ES-I3 (cell line): ENCODE measurements at regions not wholly inside any gene's neighbourhood (a gene's known extent, or its start where the extent isn't known, plus 50 kb on each side); places are given as distances from the start of the nearest gene placed in this dataset.
"Not testable (repeated sequence)": the region's sequence is repeated elsewhere in the genome, so short reads cannot be mapped to it uniquely, and the experiment has no call there.

Experiments used
- H3K36me3 ChIP-seq: 2 replicates; pipeline ENCODE4 v1.6.1; 2013; ENCODE audit warnings: mild to moderate bottlenecking, low read length, control low read depth, moderate library complexity; ENCODE audit not compliant: insufficient read depth
- H3K4me1 ChIP-seq: 2 replicates; pipeline ENCODE4 v1.6.1; 2013; ENCODE audit warnings: mild to moderate bottlenecking, control low read depth, low read length; ENCODE audit not compliant: insufficient read depth
- H3K9ac ChIP-seq: 2 replicates; pipeline ENCODE4 v1.6.1; 2013; ENCODE audit warnings: low read depth, mild to moderate bottlenecking, low read length, moderate library complexity
- H3K9me3 ChIP-seq: 2 replicates; pipeline ENCODE4 v1.6.1; 2013; ENCODE audit warnings: mild to moderate bottlenecking, low read length, moderate library complexity; ENCODE audit not compliant: control insufficient read depth, insufficient read depth

GRCh38 chr5:92864591-92864990 is 716.4 kb downstream of the NR2F1-AS1 start:
- Histone ChIP-seq H3K36me3 (no peaks in the 10 kb centered on the region), H3K9ac (no peak overlapping the region), H3K9me3 (no peaks in the 10 kb centered on the region), H3K4me1 (no peaks in the 10 kb centered on the region)

GRCh38 chr5:92863666-92864065 is 717.4 kb downstream of the NR2F1-AS1 start:
- H3K9ac ChIP-seq = no peak overlapping the region
- H3K4me1 ChIP-seq = no peaks in the 10 kb centered on the region
- H3K9me3 ChIP-seq = no peaks in the 10 kb centered on the region
- no peaks in the 10 kb centered on the region for H3K36me3 ChIP-seq

- Histone ChIP-seq H3K4me1 (no peaks in the 10 kb centered on the region), H3K9me3 (no peaks in the 10 kb centered on the region), H3K36me3 (no peaks in the 10 kb centered on the region), H3K9ac (no peak overlapping the region)
Observed at GRCh38 chr5:92861531-92862285, 719.3 kb downstream of the NR2F1-AS1 start.

GRCh38 chr5:92860061-92860460 is 721.0 kb downstream of the NR2F1-AS1 start:
- H3K9ac ChIP-seq = no peak overlapping the region
- no peaks in the 10 kb centered on the region for H3K36me3 ChIP-seq
- no peaks in the 10 kb centered on the region for H3K9me3 ChIP-seq
- H3K4me1 ChIP-seq = no peaks in the 10 kb centered on the region

GRCh38 chr5:92852219-92852618 is 728.8 kb downstream of the NR2F1-AS1 start:
- Histone ChIP-seq H3K9ac (no peak overlapping the region), H3K36me3 (no peaks in the 10 kb centered on the region), H3K4me1 (no peaks in the 10 kb centered on the region), H3K9me3 (no peaks in the 10 kb centered on the region)

- no peaks in the 10 kb centered on the region for H3K9me3 ChIP-seq
- no peak overlapping the region for H3K9ac ChIP-seq
- H3K36me3 ChIP-seq = no peaks in the 10 kb centered on the region
- H3K4me1 ChIP-seq = no peaks in the 10 kb centered on the region
Observed at GRCh38 chr5:92850886-92851285, 730.1 kb downstream of the NR2F1-AS1 start.

GRCh38 chr5:92849756-92850155 is 731.3 kb downstream of the NR2F1-AS1 start:
- Histone ChIP-seq H3K9me3 (no peaks in the 10 kb centered on the region), H3K9ac (no peak overlapping the region), H3K4me1 (no peaks in the 10 kb centered on the region), H3K36me3 (no peaks in the 10 kb centered on the region)

GRCh38 chr5:92841604-92842155 is 739.3 kb downstream of the NR2F1-AS1 start:
- Histone ChIP-seq H3K9me3 (no peaks in the 10 kb centered on the region), H3K36me3 (no peaks in the 10 kb centered on the region), H3K9ac (no peak overlapping the region), H3K4me1 (no peaks in the 10 kb centered on the region)

- no peaks in the 10 kb centered on the region for H3K9me3 ChIP-seq
- H3K9ac ChIP-seq = no peak overlapping the region
- H3K36me3 ChIP-seq = no peaks in the 10 kb centered on the region; the same call in 1 of the 2 replicates
- H3K4me1 ChIP-seq = no peaks in the 10 kb centered on the region
Observed at GRCh38 chr5:92838253-92838652, 742.8 kb downstream of the NR2F1-AS1 start.

- no peak overlapping the region for H3K9ac ChIP-seq
- no peaks in the 10 kb centered on the region; the same call in 1 of the 2 replicates for H3K36me3 ChIP-seq
- no peaks in the 10 kb centered on the region for H3K9me3 ChIP-seq
- no peaks in the 10 kb centered on the region for H3K4me1 ChIP-seq
Observed at GRCh38 chr5:92836855-92837755, 743.9 kb downstream of the NR2F1-AS1 start.

GRCh38 chr5:92835712-92836111 is 745.3 kb downstream of the NR2F1-AS1 start:
- H3K9ac ChIP-seq = no peak overlapping the region
- no peaks in the 10 kb centered on the region for H3K9me3 ChIP-seq
- no peaks in the 10 kb centered on the region for H3K4me1 ChIP-seq
- H3K36me3 ChIP-seq = no peaks in the 10 kb centered on the region; the same call in 1 of the 2 replicates

GRCh38 chr5:92823551-92823950 is 757.5 kb downstream of the NR2F1-AS1 start:
- not testable (repeated sequence) for H3K9me3 ChIP-seq, H3K4me1 ChIP-seq, H3K36me3 ChIP-seq, H3K9ac ChIP-seq

- Histone ChIP-seq H3K9ac (no peak overlapping the region), H3K36me3 (no peaks in the 10 kb centered on the region), H3K9me3 (no peaks in the 10 kb centered on the region; the same call in 1 of the 2 replicates), H3K4me1 (peaks cover 5% of the 10 kb centered on the region; the same call in 1 of the 2 replicates)
Observed at GRCh38 chr5:92822183-92822582, 758.8 kb downstream of the NR2F1-AS1 start.

GRCh38 chr5:92809855-92810465 is 771.1 kb downstream of the NR2F1-AS1 start:
- no peak overlapping the region for H3K9ac ChIP-seq
- no peaks in the 10 kb centered on the region for H3K4me1 ChIP-seq
- H3K36me3 ChIP-seq = no peaks in the 10 kb centered on the region
- H3K9me3 ChIP-seq = no peaks in the 10 kb centered on the region
